ENCODE measurements at regions not wholly inside any gene's neighbourhood (a gene's known extent, or its start where the extent isn't known, plus 50 kb on each side); places are given as distances from the start of the nearest gene placed in this dataset.

- no peak for TF ChIP-seq CTCF (conservative IDR thresholded peaks at IDR 0.05)
- TF ChIP-seq EZH2 (IDR thresholded peaks at IDR 0.05; ENCODE audit: low read depth): no peak
Observed at GRCh38 chr13:34303346-34303745, 485.4 kb downstream of the RFC3 start.
